ENCODE measurements at regions not wholly inside any gene's neighbourhood (a gene's known extent, or its start where the extent isn't known, plus 50 kb on each side); places are given as distances from the start of the nearest gene placed in this dataset.
"Not testable (repeated sequence)": the region's sequence is repeated elsewhere in the genome, so short reads cannot be mapped to it uniquely, and the experiment has no call there.

DNA sequence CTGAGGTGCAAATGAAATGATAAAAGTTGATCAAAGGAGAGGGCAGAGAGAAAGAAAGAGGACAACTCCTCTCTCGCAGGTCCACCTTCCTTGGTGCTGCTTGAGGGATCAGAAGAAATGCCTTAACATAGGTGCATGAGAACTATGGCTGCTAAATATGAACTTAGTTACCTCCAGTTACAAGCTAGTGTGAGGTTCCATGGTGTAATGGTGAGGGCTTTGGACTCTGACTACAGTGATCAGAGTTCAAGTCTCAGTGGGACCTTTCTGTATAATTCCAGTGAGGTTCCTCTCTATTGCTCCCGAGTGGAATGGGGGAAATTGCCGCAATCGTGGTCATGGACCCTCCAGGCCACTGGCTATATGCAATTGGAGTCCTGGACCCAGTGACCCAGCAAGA is 387.3 kb downstream of the FAM72C start:
- H3K9me3 Mint-ChIP-seq = peaks cover 6 to 11% of the 10 kb centered on the region in 2 donors

DNA sequence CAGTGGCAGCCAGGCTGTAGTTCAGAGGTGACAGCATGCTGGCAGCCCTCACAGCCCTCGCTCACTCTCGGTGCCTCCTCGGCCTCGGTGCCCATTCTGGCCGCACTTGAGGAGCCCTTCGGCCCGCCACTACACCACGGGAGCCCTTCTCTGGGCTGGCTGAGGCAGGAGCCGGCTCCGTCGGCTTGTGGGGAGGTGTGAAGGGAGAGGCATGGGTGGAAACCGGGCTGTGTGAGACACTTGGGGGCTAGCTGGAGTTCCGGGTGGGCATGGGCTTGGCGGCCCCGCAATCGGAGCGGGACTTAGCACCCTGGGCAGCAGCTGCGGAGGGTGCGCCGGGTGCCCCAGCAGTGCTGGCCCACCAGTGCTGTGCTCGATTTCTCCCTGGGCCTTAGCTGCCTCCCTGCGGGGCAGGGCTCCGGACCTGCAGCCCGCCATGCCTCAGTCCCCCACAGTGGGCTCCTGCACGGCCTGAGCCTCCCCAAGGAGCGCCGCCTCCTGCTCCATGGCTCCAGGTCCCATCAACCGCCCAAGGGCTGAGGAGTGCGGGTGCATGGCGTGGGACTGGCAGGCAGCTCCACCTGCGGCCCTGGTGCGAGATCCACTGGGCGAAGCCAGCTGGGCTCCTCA is 396.8 kb downstream of the FAM72C start:
- DNase-seq = no peak
- Histone ChIP-seq H3K27me3 (ENCODE audit: control insufficient read depth, insufficient read depth, low read length) (no peaks in the 10 kb centered on the region), H3K27ac (ENCODE audit: low read length) (no peak overlapping the region), H3K4me3 (ENCODE audit: low read length) (no peak overlapping the region), H3K4me1 (ENCODE audit: control insufficient read depth, insufficient read depth, low read length) (no peaks in the 10 kb centered on the region), H3K36me3 (ENCODE audit: control insufficient read depth, insufficient read depth, low read length) (no peaks in the 10 kb centered on the region), H3K9me3 (ENCODE audit: control insufficient read depth, insufficient read depth, low read length) (no peaks in the 10 kb centered on the region)
- H3K4me3 Mint-ChIP-seq = no peak overlapping the region
- no peaks in the 10 kb centered on the region for H3K27me3 Mint-ChIP-seq (ENCODE audit: low read depth in 2 of 2)
- ATAC-seq = no peak
- 92% methylated on average over 33 of the region's 33 CpGs for WGBS (ENCODE audit: insufficient coverage)
- H3K4me1 Mint-ChIP-seq = no peaks in the 10 kb centered on the region
- TF ChIP-seq, protein P1, sequence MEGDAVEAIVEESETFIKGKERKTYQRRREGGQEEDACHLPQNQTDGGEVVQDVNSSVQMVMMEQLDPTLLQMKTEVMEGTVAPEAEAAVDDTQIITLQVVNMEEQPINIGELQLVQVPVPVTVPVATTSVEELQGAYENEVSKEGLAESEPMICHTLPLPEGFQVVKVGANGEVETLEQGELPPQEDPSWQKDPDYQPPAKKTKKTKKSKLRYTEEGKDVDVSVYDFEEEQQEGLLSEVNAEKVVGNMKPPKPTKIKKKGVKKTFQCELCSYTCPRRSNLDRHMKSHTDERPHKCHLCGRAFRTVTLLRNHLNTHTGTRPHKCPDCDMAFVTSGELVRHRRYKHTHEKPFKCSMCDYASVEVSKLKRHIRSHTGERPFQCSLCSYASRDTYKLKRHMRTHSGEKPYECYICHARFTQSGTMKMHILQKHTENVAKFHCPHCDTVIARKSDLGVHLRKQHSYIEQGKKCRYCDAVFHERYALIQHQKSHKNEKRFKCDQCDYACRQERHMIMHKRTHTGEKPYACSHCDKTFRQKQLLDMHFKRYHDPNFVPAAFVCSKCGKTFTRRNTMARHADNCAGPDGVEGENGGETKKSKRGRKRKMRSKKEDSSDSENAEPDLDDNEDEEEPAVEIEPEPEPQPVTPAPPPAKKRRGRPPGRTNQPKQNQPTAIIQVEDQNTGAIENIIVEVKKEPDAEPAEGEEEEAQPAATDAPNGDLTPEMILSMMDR (IDR thresholded peaks at IDR 0.05) = no peak
- intact Hi-C loops (cut with micrococcal nuclease) = no loop called here
- no peak overlapping the region for H3K27ac Mint-ChIP-seq
- H3K9me3 Mint-ChIP-seq = peaks cover 3 to 8% of the 10 kb centered on the region in 2 donors
- H3K36me3 Mint-ChIP-seq = no peaks in the 10 kb centered on the region

More for the DNA sequence above, 387.3 kb downstream of the FAM72C start:
- Histone ChIP-seq H3K4me1 (ENCODE audit: control insufficient read depth, insufficient read depth, low read length) (no peaks in the 10 kb centered on the region), H3K27me3 (ENCODE audit: control insufficient read depth, insufficient read depth, low read length) (no peaks in the 10 kb centered on the region), H3K27ac (ENCODE audit: low read length) (no peak overlapping the region), H3K4me3 (ENCODE audit: low read length) (no peak overlapping the region), H3K36me3 (ENCODE audit: control insufficient read depth, insufficient read depth, low read length) (no peaks in the 10 kb centered on the region), H3K9me3 (ENCODE audit: control insufficient read depth, insufficient read depth, low read length) (no peaks in the 10 kb centered on the region)
- Mint-ChIP-seq H3K27ac (no peak overlapping the region), H3K27me3 (ENCODE audit: low read depth in 2 of 2) (peaks cover 0 to 2% of the 10 kb centered on the region in 2 donors), H3K4me1 (no peaks in the 10 kb centered on the region), H3K36me3 (no peaks in the 10 kb centered on the region), H3K4me3 (no peak overlapping the region)
- TF ChIP-seq, protein P1 (IDR thresholded peaks at IDR 0.05) = no peak
- no peak for DNase-seq
- intact Hi-C loops (cut with micrococcal nuclease) = no loop called here
- ATAC-seq = no peak
- 80% methylated on average over 4 of the region's 4 CpGs for WGBS (ENCODE audit: insufficient coverage)

DNA sequence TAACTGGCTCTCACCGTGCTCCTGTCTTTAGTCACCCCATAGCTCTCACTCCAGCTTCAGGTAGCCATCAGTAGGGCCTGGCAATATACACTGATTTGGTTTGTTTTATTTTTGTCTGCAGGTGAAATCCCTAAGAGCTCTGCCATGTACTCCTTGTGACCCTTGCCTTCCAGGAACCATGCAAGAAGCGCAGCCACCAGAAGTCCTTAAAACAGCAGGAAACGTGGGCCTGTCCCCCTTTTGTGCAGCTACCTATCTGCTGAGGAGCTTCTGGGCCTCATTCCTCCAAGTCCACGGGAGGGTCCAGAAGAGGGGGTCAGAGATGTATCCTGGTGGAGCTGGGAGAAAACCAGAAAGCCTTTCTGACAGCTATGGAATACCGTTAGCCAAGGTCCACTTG is 399.1 kb downstream of the FAM72C start:
- intact Hi-C loops (cut with micrococcal nuclease); H3K36me3 Mint-ChIP-seq; H3K4me3 Mint-ChIP-seq; DNase-seq; ATAC-seq; H3K9me3 ChIP-seq (ENCODE audit: control insufficient read depth, insufficient read depth, low read length); H3K27ac ChIP-seq (ENCODE audit: low read length); H3K36me3 ChIP-seq (ENCODE audit: control insufficient read depth, insufficient read depth, low read length); H3K4me1 Mint-ChIP-seq; H3K9me3 Mint-ChIP-seq; H3K4me3 ChIP-seq (ENCODE audit: low read length); H3K27ac Mint-ChIP-seq; H3K27me3 ChIP-seq (ENCODE audit: control insufficient read depth, insufficient read depth, low read length); H3K27me3 Mint-ChIP-seq (ENCODE audit: low read depth in 2 of 2); H3K4me1 ChIP-seq (ENCODE audit: control insufficient read depth, insufficient read depth, low read length): not testable (repeated sequence)
- WGBS (ENCODE audit: insufficient coverage) = 74% methylated on average over 5 of the region's 5 CpGs

DNA sequence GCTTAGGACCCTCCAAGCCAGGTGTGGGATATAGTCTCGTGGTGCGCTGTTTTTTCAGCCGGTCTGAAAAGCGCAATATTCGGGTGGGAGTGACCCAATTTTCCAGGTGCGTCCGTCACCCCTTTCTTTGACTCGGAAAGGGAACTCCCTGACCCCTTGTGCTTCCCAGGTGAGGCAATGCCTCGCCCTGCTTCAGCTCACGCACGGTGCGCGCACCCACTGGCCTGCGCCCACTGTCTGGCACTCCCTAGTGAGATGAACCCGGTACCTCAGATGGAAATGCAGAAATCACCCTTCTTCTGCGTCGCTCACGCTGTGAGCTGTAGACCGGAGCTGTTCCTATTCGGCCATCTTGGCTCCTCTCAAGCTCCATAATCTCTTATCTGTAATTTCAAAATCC is 408.0 kb downstream of the FAM72C start:
- H3K27me3 ChIP-seq (ENCODE audit: control insufficient read depth, insufficient read depth, low read length) = not testable (repeated sequence)
- 75% methylated on average over 20 of the region's 20 CpGs for WGBS (ENCODE audit: insufficient coverage)

More for the DNA sequence above, 408.0 kb downstream of the FAM72C start:
- H3K9me3 Mint-ChIP-seq; H3K36me3 ChIP-seq (ENCODE audit: control insufficient read depth, insufficient read depth, low read length); H3K9me3 ChIP-seq (ENCODE audit: control insufficient read depth, insufficient read depth, low read length); H3K36me3 Mint-ChIP-seq; H3K4me3 Mint-ChIP-seq; H3K4me1 Mint-ChIP-seq; DNase-seq; intact Hi-C loops (cut with micrococcal nuclease); H3K27ac ChIP-seq (ENCODE audit: low read length); H3K4me3 ChIP-seq (ENCODE audit: low read length); ATAC-seq; H3K27me3 Mint-ChIP-seq (ENCODE audit: low read depth in 2 of 2); H3K4me1 ChIP-seq (ENCODE audit: control insufficient read depth, insufficient read depth, low read length); H3K27ac Mint-ChIP-seq: not testable (repeated sequence)

Measured in natural killer cell (primary cell).